Activated CD8-positive, alpha-beta memory T cell treated with anti-CD3 and anti-CD28 coated beads, Interleukin-2, amount 50 U/mL, for 24 hours (primary cell): ENCODE measurements at regions not wholly inside any gene's neighbourhood (a gene's known extent, or its start where the extent isn't known, plus 50 kb on each side); places are given as distances from the start of the nearest gene placed in this dataset.
"Not testable (repeated sequence)": the region's sequence is repeated elsewhere in the genome, so short reads cannot be mapped to it uniquely, and the experiment has no call there.

Experiments
- DNase-seq: peaks from one replicate; pipeline ENCODE4 v3.0.0-alpha.2; 2020; ENCODE audit errors: extremely low read depth

DNA sequence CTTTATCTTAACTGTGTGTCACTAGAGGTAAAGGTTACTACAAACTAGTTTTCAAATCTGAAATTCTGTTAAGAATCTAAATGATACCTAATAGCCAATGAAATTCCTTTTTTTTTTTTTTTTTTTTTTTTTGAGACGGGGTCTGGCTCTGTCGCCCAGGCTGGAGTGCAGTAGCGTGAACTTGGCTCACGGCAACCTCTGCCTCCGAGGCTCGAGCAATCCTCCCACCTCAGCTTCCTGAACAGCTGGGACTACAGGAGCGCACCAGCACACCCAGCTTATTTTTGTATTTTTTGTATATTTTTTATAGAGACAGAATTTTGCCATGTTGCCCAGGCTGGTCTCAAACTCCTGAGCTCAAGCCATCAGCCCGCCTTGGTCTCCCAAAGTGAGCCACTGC is 160.3 kb upstream of the NEBL start:
- no peak for DNase-seq

GRCh38 chr10:21056461-21056860 is 159.3 kb upstream of the NEBL start:
- no peak for DNase-seq

GRCh38 chr10:21055339-21056135 is 158.4 kb upstream of the NEBL start:
- DNase-seq, result no peak

DNA sequence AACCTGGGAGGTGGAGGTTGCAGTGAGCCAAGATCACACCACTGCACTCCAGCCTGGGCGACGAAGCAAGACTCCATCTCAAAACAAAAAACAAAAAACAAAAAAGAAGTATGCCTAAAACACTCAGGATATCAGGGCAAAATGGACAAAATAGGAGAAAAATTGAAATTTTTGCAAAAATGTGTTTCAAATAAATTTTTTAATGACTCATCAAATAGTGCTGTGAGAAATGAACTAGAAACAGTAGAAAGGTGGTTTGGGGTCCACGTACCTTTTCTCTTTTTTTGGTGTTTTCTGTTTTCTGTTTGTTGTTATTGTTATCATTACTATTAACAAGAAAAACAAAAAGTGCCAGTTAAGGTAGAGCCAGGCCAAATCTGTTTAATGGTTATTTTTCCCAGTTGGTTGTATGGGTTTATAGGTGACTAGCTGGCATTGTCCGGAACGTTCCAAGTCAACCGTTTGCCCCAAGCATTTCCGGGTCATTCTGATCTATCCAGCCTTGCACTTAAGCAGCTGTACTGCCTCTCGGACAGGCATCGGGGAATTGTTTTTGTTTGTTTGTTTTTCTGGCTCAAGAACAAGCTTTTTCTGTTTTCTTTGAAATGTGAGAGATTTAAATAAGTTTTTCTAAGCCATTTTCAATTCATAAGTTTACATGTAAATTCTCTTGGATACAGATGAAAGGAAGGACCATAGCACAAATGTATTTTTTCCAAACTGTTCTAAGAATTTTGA is 157.0 kb upstream of the NEBL start:
- no peak for DNase-seq

DNA sequence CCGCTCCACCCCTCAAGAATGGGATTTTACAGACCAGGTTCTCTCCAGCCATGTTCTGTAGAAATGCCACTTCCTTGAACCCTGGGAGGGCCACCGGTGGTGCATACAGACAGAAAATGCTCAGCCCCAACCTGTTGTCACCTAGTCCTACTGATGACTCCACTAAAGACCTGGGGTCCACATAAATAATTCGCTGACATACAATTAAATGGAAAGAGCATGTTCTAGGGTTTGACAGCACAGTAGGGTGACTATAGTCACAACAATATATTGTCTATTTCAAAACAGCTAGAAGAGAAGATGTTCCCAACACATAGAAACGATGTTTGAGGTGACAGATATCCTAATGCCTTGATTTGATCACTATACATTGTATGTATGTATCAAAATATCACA is 155.6 kb upstream of the NEBL start:
- no peak for DNase-seq

GRCh38 chr10:21052072-21052708 is 155.1 kb upstream of the NEBL start:
- no peak for DNase-seq

DNA sequence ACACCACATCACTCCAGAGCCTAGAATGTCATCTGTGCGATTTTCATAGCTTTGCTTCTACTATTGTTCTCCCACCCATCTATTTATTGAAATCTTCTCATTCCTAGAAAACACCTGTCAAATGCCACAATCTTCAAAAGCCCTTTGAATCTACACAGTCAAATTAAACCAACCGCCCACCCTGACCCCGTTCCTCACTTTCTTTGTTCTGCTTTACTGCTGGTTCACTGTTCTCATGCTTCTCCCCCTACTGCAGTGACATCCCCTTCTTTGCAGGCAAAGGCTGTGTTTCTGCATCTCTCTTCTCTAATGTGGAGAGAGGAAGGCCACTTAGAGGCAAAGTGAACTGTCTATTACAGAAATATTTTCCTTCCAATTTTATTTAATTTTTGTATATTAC is 152.4 kb upstream of the NEBL start:
- no peak for DNase-seq

GRCh38 chr10:21048068-21048467 is 151.0 kb upstream of the NEBL start:
- no peak for DNase-seq

DNA sequence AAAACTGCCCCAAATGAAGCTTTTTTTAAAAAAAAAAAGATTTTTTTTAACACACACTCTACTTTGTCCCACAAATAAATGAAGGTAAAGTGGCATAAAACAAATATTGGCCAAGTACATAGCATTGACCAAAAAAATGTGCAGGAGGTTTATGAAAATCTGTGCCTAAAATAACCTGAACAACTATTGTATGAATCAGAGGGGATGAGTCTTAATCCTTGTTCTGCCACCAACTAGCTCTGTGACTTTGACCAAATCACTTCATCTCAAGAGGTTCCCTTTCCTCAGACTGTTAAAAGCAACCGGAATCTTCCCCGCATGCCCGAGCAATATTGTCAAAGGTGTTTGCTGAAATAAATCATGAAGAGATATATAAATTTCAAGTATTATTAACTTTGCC is 150.4 kb upstream of the NEBL start:
- no peak for DNase-seq

GRCh38 chr10:21047096-21047495 is 150.0 kb upstream of the NEBL start:
- DNase-seq, result no peak

DNA sequence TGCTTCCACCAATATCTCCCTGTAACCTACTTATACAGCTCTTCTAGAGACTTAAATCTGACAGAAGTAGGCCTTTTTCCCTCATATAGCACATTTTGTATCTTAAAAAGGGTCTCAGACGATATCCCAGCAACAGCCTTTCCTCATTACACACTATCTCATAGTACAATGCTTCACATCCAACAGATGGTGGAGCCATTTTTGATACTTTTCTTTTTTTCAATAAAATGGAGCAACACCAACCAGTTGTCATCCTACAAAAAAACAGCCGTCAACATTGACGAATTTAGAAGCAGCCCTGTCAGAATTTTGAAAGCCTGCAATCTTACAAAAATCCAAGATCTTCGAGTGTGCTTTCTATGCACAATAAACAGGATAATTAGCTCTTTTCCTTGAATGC is 145.9 kb upstream of the NEBL start:
- DNase-seq, result no peak

- no peak for DNase-seq
Measured at GRCh38 chr10:21042536-21042935, 145.4 kb upstream of the NEBL start.

- DNase-seq, result no peak
Measured at GRCh38 chr10:21041763-21042458, 144.8 kb upstream of the NEBL start.

- no peak for DNase-seq
Measured at GRCh38 chr10:21039721-21040120, 142.6 kb upstream of the NEBL start.

DNA sequence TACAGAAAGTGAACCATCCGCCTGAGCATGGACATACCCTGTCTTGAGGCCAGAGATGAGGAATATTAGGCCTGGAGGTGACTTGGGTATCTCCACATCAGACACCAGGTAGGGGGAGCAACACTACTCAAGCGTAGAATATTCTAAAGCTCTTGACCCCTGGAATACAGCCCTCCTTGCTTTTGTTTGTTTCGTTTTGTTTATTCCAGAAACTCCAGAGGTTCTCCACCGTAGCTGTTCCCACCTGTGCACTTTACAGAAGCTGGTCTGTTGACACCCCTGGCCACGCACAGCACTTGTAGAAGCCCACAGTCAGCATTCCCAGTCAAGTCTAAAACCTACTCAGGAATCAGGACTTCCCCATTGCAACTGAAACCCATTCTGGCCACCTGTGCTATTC is 139.6 kb upstream of the NEBL start:
- no peak for DNase-seq

- DNase-seq, result not testable (repeated sequence)
Measured at GRCh38 chr10:21034770-21035169, 137.7 kb upstream of the NEBL start.

DNA sequence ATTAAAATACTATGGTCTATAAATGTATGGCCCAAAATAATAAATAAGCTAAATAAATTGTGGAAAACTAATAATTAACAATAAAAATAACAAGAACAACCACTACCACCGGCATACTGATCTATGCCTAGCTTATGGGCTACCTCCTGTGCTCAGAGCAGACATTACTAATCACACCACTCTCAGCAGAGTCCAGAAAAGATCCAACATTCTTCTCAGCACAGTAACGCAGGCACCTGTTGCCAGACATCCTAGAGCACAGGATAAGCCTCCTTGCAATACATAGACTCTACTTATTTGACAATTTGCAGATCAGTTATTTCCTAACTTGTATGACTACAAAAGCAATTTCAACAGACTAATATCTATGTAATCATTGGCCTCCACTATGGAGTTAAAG is 137.1 kb upstream of the NEBL start:
- no peak for DNase-seq

DNA sequence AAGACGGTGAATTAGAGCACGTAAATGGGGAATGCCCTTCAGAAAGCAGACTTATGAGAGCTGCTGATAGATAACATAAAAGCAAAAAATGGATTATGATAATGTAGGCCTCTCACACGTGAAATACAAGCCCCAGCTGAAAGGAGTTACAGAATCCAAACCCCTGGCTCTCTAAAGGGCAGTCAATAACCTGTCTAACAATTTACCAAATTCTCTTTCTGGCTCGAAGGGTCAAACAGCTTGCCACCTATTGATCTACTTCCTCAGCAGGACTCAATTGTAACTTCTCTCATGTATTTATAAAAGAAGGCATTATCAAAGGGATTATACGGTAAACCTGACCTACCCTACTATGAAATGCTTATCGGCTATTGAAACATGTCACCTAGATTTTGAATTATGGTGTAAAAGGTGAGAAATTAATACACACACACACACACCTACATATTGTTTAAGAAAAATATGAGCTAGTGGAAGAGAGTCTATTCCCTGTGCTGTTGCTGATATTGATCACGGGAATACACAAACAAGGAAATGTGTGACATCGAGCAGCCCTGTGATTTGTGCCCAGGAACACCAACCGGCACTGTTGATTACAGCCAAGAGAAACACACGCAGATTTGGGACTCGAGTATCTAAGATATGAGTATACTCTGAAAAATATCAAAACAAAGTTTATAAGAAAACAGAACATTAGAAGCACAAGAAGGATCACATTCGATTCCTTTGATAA is 135.6 kb upstream of the NEBL start:
- no peak for DNase-seq

GRCh38 chr10:21031232-21031795 is 134.2 kb upstream of the NEBL start:
- no peak for DNase-seq

GRCh38 chr10:21030091-21030490 is 133.0 kb upstream of the NEBL start:
- DNase-seq, result no peak

GRCh38 chr10:21022821-21023220 is 125.7 kb upstream of the NEBL start:
- no peak for DNase-seq
